Endothelial cell of umbilical vein (primary cell): ENCODE measurements at regions not wholly inside any gene's neighbourhood (a gene's known extent, or its start where the extent isn't known, plus 50 kb on each side); places are given as distances from the start of the nearest gene placed in this dataset.
A peak's percentile ranks its signal among the peaks of the same experiment; 100 is the strongest.

Experiments
- BruUV-seq: library from RNA; stranded (reverse); fragments of 400-500 nt; replicated peaks from 2 replicates; lab custom pipeline; 2021; lab: Mats Ljungman, UMichigan
- CTCF ChIA-PET: fragments of 300-600, 350-600 bp; sonication (Branson Sonifier 250); formaldehyde crosslinking; loops from one replicate; lab custom pipeline; 2021; ENCODE audit warnings: antibody characterized with exemption, inconsistent platforms; lab: Charles Lee
- POLR2A ChIA-PET: fragments of 300-600, 350-600 bp; sonication (Branson Sonifier 250); formaldehyde crosslinking; loops from one replicate; lab custom pipeline; 2021; ENCODE audit warnings: antibody characterized with exemption, inconsistent platforms; lab: Charles Lee
- DNase-seq: peaks from one replicate; pipeline ENCODE4 v3.0.0-alpha.2; 2011; ENCODE audit warnings: low read depth, low spot score
- FAIRE-seq: peaks from 2 replicates; lab custom pipeline; 2011; peaks lifted over from hg19 to GRCh38; lab: Jason Lieb, UNC
- H2AFZ ChIP-seq: 2 replicates; pipeline ENCODE4 v1.6.0; 2012; ENCODE audit warnings: low read depth, low read length, control low read depth, inconsistent platforms
- H3K27ac ChIP-seq: 2 replicates; pipeline ENCODE4 v1.5.1; 2011; ENCODE audit warnings: low read depth, mild to moderate bottlenecking, control low read depth, low read length, moderate library complexity; ENCODE audit not compliant: insufficient read depth
- H3K27me3 ChIP-seq, 2 experiments: 2 replicates each; pipeline versions ENCODE4 v1.6.0 to v1.6.1; 2011; ENCODE audit warnings: low read length in 2 of 2, mixed read lengths in 1 of 2; ENCODE audit not compliant: control insufficient read depth in 2 of 2, insufficient read depth in 2 of 2
- H3K36me3 ChIP-seq, 2 experiments: 2 replicates in 1 of 2; 3 replicates in 1 of 2; pipeline ENCODE4 v1.5.1; 2011; ENCODE audit warnings: low read length in 2 of 2, mild to moderate bottlenecking in 1 of 2, moderate library complexity in 1 of 2; ENCODE audit not compliant: control insufficient read depth in 2 of 2, insufficient read depth in 2 of 2; ENCODE audit errors: extremely low read depth in 1 of 2
- H3K4me1 ChIP-seq: 3 replicates; pipeline ENCODE4 v1.5.1; 2011; ENCODE audit warnings: mild to moderate bottlenecking, low read length; ENCODE audit not compliant: control insufficient read depth, insufficient read depth; ENCODE audit errors: extremely low read depth
- H3K4me2 ChIP-seq: 2 replicates; pipeline ENCODE4 v1.6.1; 2011; ENCODE audit warnings: low read length, control low read depth, mixed read lengths; ENCODE audit not compliant: insufficient read depth
- H3K4me3 ChIP-seq, 3 experiments: fragments of 200-600 bp in 1 of 3; sonication (generic), shearing (Covaris generic) in 1 of 3; replicated peaks in 1 of 3; 2 replicates each; pipeline ENCODE4 v1.5.1; 2011 to 2016; ENCODE audit warnings: control low read depth in 3 of 3, low read length in 3 of 3, mild to moderate bottlenecking in 2 of 3, inconsistent platforms in 1 of 3, low read depth in 1 of 3, moderate library complexity in 1 of 3; ENCODE audit not compliant: insufficient read depth in 1 of 3
- H3K79me2 ChIP-seq: 2 replicates; pipeline ENCODE4 v1.6.0; 2012; ENCODE audit warnings: low read length, inconsistent platforms; ENCODE audit not compliant: control insufficient read depth, insufficient read depth
- H3K9ac ChIP-seq: replicated peaks from 2 replicates; pipeline ENCODE3; 2011; ENCODE audit warnings: low read length, control low read depth; ENCODE audit not compliant: insufficient read depth; ENCODE audit errors: extremely low read depth
- H3K9me1 ChIP-seq: replicated peaks from 3 replicates; pipeline ENCODE4 v1.6.0; 2011; ENCODE audit warnings: mild to moderate bottlenecking, low read length; ENCODE audit not compliant: control insufficient read depth, insufficient read depth; ENCODE audit errors: extremely low read depth
- H3K9me3 ChIP-seq: replicated peaks from 2 replicates; pipeline ENCODE4 v1.5.1; 2012; ENCODE audit warnings: low read length, inconsistent platforms; ENCODE audit not compliant: control insufficient read depth, insufficient read depth
- H4K20me1 ChIP-seq: replicated peaks from 2 replicates; pipeline ENCODE3; 2011; ENCODE audit warnings: mild to moderate bottlenecking, low read length; ENCODE audit not compliant: control insufficient read depth, insufficient read depth; ENCODE audit errors: extremely low read depth
- CTCF ChIP-seq, 2 donors: IDR thresholded peaks; 1 replicate in 1 of 2; 2 replicates in 1 of 2; pipeline ENCODE4 v1.5.1; 2011; ENCODE audit warnings: low read length in 2 of 2, mild to moderate bottlenecking in 2 of 2, moderate library complexity in 2 of 2, control low read depth in 1 of 2, inconsistent platforms in 1 of 2, low read depth in 1 of 2; ENCODE audit not compliant: insufficient read depth in 1 of 2; ENCODE audit errors: extremely low read depth in 1 of 2
- FOS ChIP-seq: IDR thresholded peaks from 2 replicates; pipeline ENCODE4 v1.6.1; 2011; ENCODE audit warnings: mild to moderate bottlenecking, low read length, moderate library complexity, borderline replicate concordance; ENCODE audit not compliant: insufficient read depth
- GATA2 ChIP-seq: IDR thresholded peaks from 2 replicates; pipeline ENCODE4 v1.7.0; 2011; ENCODE audit warnings: low read depth, mild to moderate bottlenecking, moderate library complexity, mixed read lengths, low read length; ENCODE audit not compliant: insufficient read length, insufficient read depth
- JUN ChIP-seq: IDR thresholded peaks from 2 replicates; pipeline ENCODE4 v1.6.1; 2011; ENCODE audit warnings: borderline replicate concordance, low read depth; ENCODE audit not compliant: insufficient read length, insufficient read depth
- MYC ChIP-seq: IDR thresholded peaks from one replicate; pipeline ENCODE4 v1.6.1; 2011; ENCODE audit warnings: mild to moderate bottlenecking, low read depth, low read length
- POLR2A ChIP-seq: IDR thresholded peaks from 2 replicates; pipeline ENCODE4 v1.6.1; 2012; ENCODE audit warnings: low read depth, mild to moderate bottlenecking, control low read depth, low read length
- POLR2AphosphoS5 ChIP-seq: IDR thresholded peaks from 2 replicates; pipeline ENCODE4 v1.6.1; 2012; ENCODE audit warnings: low read depth, mild to moderate bottlenecking, control low read depth, low read length, moderate library complexity; ENCODE audit not compliant: insufficient read depth
- dilution Hi-C: fragments of 300-500 bp; cut with MboI; formaldehyde crosslinking; loops from one replicate; pipeline ENCODE4 v1.15.0; 2019; ENCODE audit warnings: low sequenced_read_pairs; ENCODE audit not compliant: extremely low pct_ligation_motif_present
- intact Hi-C: fragments of 100-400 bp; cut with micrococcal nuclease; formaldehyde crosslinking; loops from one replicate; pipeline ENCODE4 v1.10.0; 2022
- TF ChIP-seq, protein P1 (sequence below): IDR thresholded peaks from 2 replicates; pipeline ENCODE4 v1.6.1; 2011; ENCODE audit not compliant: insufficient read depth, insufficient read length

DNA sequence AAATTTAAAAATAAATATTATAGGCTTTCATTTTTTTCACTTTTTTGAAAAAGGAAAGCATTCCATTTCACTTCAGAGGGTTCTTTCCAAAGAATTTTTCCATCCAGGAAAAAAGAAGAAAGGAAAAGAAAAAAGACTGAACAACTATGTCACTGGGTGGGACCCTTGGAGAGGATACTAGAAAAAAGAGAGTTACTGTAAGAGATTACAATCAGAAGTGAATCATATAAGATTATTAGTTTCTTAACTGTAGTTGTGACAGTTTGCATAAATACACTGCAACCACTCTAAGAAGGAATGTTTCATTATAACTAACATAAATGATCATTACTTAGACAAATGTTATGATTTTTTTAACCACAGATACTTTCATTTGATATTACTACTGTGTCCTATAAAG is 87.8 kb downstream of the KLF12 start:
- Histone ChIP-seq H3K4me2 (no peak overlapping the region), H4K20me1 (no peaks in the 10 kb centered on the region), H3K27me3 (no peaks in the 10 kb centered on the region), H3K4me3 (no peak overlapping the region), H3K27ac (no peak overlapping the region), H2AFZ (no peak overlapping the region), H3K36me3 (no peaks in the 10 kb centered on the region), H3K9me3 (no peaks in the 10 kb centered on the region), H3K9ac (no peak overlapping the region), H3K9me1 (no peaks in the 10 kb centered on the region), H3K4me1 (no peaks in the 10 kb centered on the region), H3K79me2 (peaks cover 40% of the 10 kb centered on the region)
- CTCF ChIA-PET = no interaction called here
- POLR2A ChIA-PET = no interaction called here
- TF ChIP-seq GATA2 = peak; percentile 19
- no peak for TF ChIP-seq JUN
- dilution Hi-C loops = no loop called here
- no TSS peak for BruUV-seq
- intact Hi-C loops = loop anchor here (10.0 kb wide), 1 partner anchor 238 kb away; no protein-coding TSS in a partner anchor
- no peak for FAIRE-seq
- DNase-seq = no peak

GRCh38 chr13:74045583-74045982 is 88.6 kb downstream of the KLF12 start:
- intact Hi-C loops = loop anchor here (10.0 kb wide), 1 partner anchor 239 kb away; no protein-coding TSS in a partner anchor
- H4K20me1 ChIP-seq = no peaks in the 10 kb centered on the region
- dilution Hi-C loops = no loop called here

More at GRCh38 chr13:74045583-74045982, 88.6 kb downstream of the KLF12 start:
- BruUV-seq = no TSS peak
- Histone ChIP-seq H3K79me2 (peaks cover 37% of the 10 kb centered on the region), H3K36me3 (no peaks in the 10 kb centered on the region), H3K27me3 (no peaks in the 10 kb centered on the region), H3K27ac (no peak overlapping the region), H3K4me2 (no peak overlapping the region), H2AFZ (no peak overlapping the region), H3K9ac (no peak overlapping the region), H3K4me1 (no peaks in the 10 kb centered on the region), H3K4me3 (no peak overlapping the region), H3K9me3 (no peaks in the 10 kb centered on the region), H3K9me1 (no peaks in the 10 kb centered on the region)
- DNase-seq (no peak), FAIRE-seq (no peak)
- ChIA-PET CTCF (no interaction called here), POLR2A (no interaction called here)
- TF ChIP-seq MYC (no peak), POLR2AphosphoS5 (no peak), JUN (no peak), POLR2A (no peak), GATA2 (no peak), CTCF (IDR thresholded peaks at IDR 0.05; ENCODE audit: extremely low read depth in 1 of 2, insufficient read depth in 1 of 2, low read depth in 1 of 2, low read length in 2 of 2) (no peak), FOS (no peak)
- TF ChIP-seq, protein P1, sequence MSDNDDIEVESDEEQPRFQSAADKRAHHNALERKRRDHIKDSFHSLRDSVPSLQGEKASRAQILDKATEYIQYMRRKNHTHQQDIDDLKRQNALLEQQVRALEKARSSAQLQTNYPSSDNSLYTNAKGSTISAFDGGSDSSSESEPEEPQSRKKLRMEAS = no peak
